H9 (cell line): ENCODE measurements at regions not wholly inside any gene's neighbourhood (a gene's known extent, or its start where the extent isn't known, plus 50 kb on each side); places are given as distances from the start of the nearest gene placed in this dataset.

Experiments
- DNase-seq: peaks from one replicate; pipeline ENCODE4 v3.0.0-alpha.2; 2017
- H2AFZ ChIP-seq: one replicate; pipeline ENCODE4 v1.6.1; 2013; ENCODE audit warnings: mild to moderate bottlenecking, low read length, control low read depth, moderate library complexity
- H2AK5ac ChIP-seq: 2 replicates; pipeline ENCODE4 v1.6.1; 2013; ENCODE audit warnings: low read length, control low read depth, mixed read lengths; ENCODE audit not compliant: insufficient read length
- H2BK120ac ChIP-seq: one replicate; pipeline ENCODE4 v1.6.1; 2013; ENCODE audit warnings: low read depth, mild to moderate bottlenecking, low read length, control low read depth, inconsistent platforms; ENCODE audit not compliant: poor library complexity, severe bottlenecking
- H2BK12ac ChIP-seq: 2 replicates; pipeline ENCODE4 v1.6.1; 2013; ENCODE audit warnings: low read length, control low read depth, mixed read lengths, low read depth; ENCODE audit not compliant: insufficient read length
- H2BK15ac ChIP-seq: 2 replicates; pipeline ENCODE4 v1.6.1; 2013; ENCODE audit warnings: low read depth, low read length, control low read depth
- H2BK20ac ChIP-seq: one replicate; pipeline ENCODE4 v1.6.1; 2013; ENCODE audit warnings: low read depth, mild to moderate bottlenecking, low read length, control low read depth, inconsistent platforms; ENCODE audit not compliant: poor library complexity, severe bottlenecking
- H2BK5ac ChIP-seq: 2 replicates; pipeline ENCODE4 v1.6.1; 2013; ENCODE audit warnings: low read length, control low read depth, mixed read lengths; ENCODE audit not compliant: insufficient read length
- H3K14ac ChIP-seq: 2 replicates; pipeline ENCODE4 v1.6.1; 2013; ENCODE audit warnings: low read length, control low read depth; ENCODE audit not compliant: insufficient read depth
- H3K18ac ChIP-seq: 2 replicates; pipeline ENCODE4 v1.6.1; 2013; ENCODE audit warnings: low read depth, mild to moderate bottlenecking, mixed read lengths, low read length, control low read depth; ENCODE audit not compliant: insufficient read length
- H3K23ac ChIP-seq: 2 replicates; pipeline ENCODE4 v1.6.1; 2013; ENCODE audit warnings: low read length, control low read depth, mixed read lengths, low read depth; ENCODE audit not compliant: insufficient read length
- H3K23me2 ChIP-seq: 2 replicates; pipeline ENCODE4 v1.6.1; 2013; ENCODE audit warnings: low read depth, mild to moderate bottlenecking, mixed read lengths, low read length, control low read depth; ENCODE audit not compliant: insufficient read length, poor library complexity, severe bottlenecking
- H3K27ac ChIP-seq: 2 replicates; pipeline ENCODE4 v1.5.1; 2013; ENCODE audit warnings: low read length, control low read depth, mixed read lengths, low read depth; ENCODE audit not compliant: insufficient read length
- H3K27me3 ChIP-seq: 2 replicates; pipeline ENCODE4 v1.6.1; 2013; ENCODE audit warnings: low read length, control low read depth, inconsistent platforms; ENCODE audit not compliant: insufficient read depth
- H3K4ac ChIP-seq: 2 replicates; pipeline ENCODE4 v1.6.1; 2013; ENCODE audit warnings: low read depth, mild to moderate bottlenecking, control low read depth, inconsistent platforms, low read length, moderate library complexity
- H3K4me1 ChIP-seq: 2 replicates; pipeline ENCODE4 v1.6.1; 2013; ENCODE audit warnings: low read length, control low read depth, inconsistent platforms; ENCODE audit not compliant: insufficient read depth
- H3K4me2 ChIP-seq: 2 replicates; pipeline ENCODE4 v1.6.1; 2013; ENCODE audit warnings: low read length, control low read depth, mixed read lengths; ENCODE audit not compliant: insufficient read length, insufficient read depth
- H3K56ac ChIP-seq: 2 replicates; pipeline ENCODE4 v1.6.1; 2013; ENCODE audit warnings: low read depth, mild to moderate bottlenecking, mixed read lengths, low read length, control low read depth; ENCODE audit not compliant: insufficient read length
- H3K79me1 ChIP-seq: 2 replicates; pipeline ENCODE4 v1.6.1; 2013; ENCODE audit warnings: low read depth, mild to moderate bottlenecking, moderate library complexity, low read length, control low read depth, inconsistent platforms; ENCODE audit not compliant: insufficient read depth, poor library complexity, severe bottlenecking
- H3K79me2 ChIP-seq: 2 replicates; pipeline ENCODE4 v1.6.1; 2013; ENCODE audit warnings: low read length, control low read depth, inconsistent platforms; ENCODE audit not compliant: insufficient read depth
- H3K9ac ChIP-seq: 2 replicates; pipeline ENCODE4 v1.6.1; 2013; ENCODE audit warnings: low read length, control low read depth, mixed read lengths; ENCODE audit not compliant: insufficient read length; ENCODE audit errors: extremely low read depth
- H3K9me3 ChIP-seq: one replicate; pipeline ENCODE4 v1.6.1; 2013; ENCODE audit warnings: low read depth, low read length, inconsistent platforms; ENCODE audit not compliant: control insufficient read depth
- H3T11ph ChIP-seq: one replicate; pipeline ENCODE4 v1.6.1; 2013; ENCODE audit warnings: mild to moderate bottlenecking, low read length, control low read depth, inconsistent platforms
- H4K20me1 ChIP-seq: one replicate; pipeline ENCODE4 v1.6.1; 2013; ENCODE audit not compliant: control insufficient read depth, insufficient read length, insufficient read depth
- H4K5ac ChIP-seq: 2 replicates; pipeline ENCODE4 v1.6.1; 2013; ENCODE audit warnings: low read depth, mild to moderate bottlenecking, mixed read lengths, low read length, control low read depth; ENCODE audit not compliant: insufficient read length
- H4K8ac ChIP-seq: replicated peaks from 2 replicates; pipeline ENCODE4 v1.6.1; 2013; ENCODE audit warnings: low read length, control low read depth, mixed read lengths, low read depth; ENCODE audit not compliant: insufficient read length
- H4K91ac ChIP-seq: 2 replicates; pipeline ENCODE4 v1.6.1; 2013; ENCODE audit warnings: low read depth, mild to moderate bottlenecking, moderate library complexity, mixed read lengths, low read length, control low read depth; ENCODE audit not compliant: insufficient read length
- H3K27ac Mint-ChIP-seq, 3 experiments: 2 replicates in 2 of 3; 3 replicates in 1 of 3; pipeline ENCODE4 v1.8.0; 2020 to 2021; ENCODE audit warnings: mixed read lengths in 3 of 3, mild to moderate bottlenecking in 1 of 3, moderate library complexity in 1 of 3
- H3K27me3 Mint-ChIP-seq: 2 replicates; pipeline ENCODE4 v1.8.0; 2021; ENCODE audit warnings: low read depth, mild to moderate bottlenecking, moderate library complexity, mixed read lengths
- H3K36me3 Mint-ChIP-seq, 3 experiments: 2 replicates in 2 of 3; 3 replicates in 1 of 3; pipeline ENCODE4 v1.8.0; 2020 to 2021; ENCODE audit warnings: low read depth in 3 of 3, mixed read lengths in 3 of 3; ENCODE audit not compliant: insufficient read depth in 1 of 3
- H3K4me1 Mint-ChIP-seq, 2 experiments: 2 replicates each; pipeline ENCODE4 v1.8.0; 2020; ENCODE audit warnings: mixed read lengths in 2 of 2
- H3K4me3 Mint-ChIP-seq, 2 experiments: 2 replicates in 1 of 2; 3 replicates in 1 of 2; pipeline ENCODE4 v1.8.0; 2020 to 2021; ENCODE audit warnings: mild to moderate bottlenecking in 2 of 2, mixed read lengths in 2 of 2, moderate library complexity in 1 of 2
- H3K9me3 Mint-ChIP-seq, 2 experiments: 2 replicates in 1 of 2; 3 replicates in 1 of 2; pipeline ENCODE4 v1.8.0; 2020; ENCODE audit warnings: mild to moderate bottlenecking in 2 of 2, mixed read lengths in 2 of 2, moderate library complexity in 1 of 2
- CTCF ChIP-seq: fragments of 200-600 bp; sonication (generic); conservative IDR thresholded peaks from 3 replicates; pipeline ENCODE4 v1.8.0; 2021; ENCODE audit warnings: antibody characterized with exemption, mild to moderate bottlenecking
- WGBS: extraction: QIAGEN DNeasy Blood & Tissue Kit; methylation state at CpG from one replicate; pipeline ENCODE4 v1.1.7; 2013; ENCODE audit warnings: missing lambda C conversion rate, low lambda C conversion rate, mixed read lengths; ENCODE audit not compliant: insufficient read length; ENCODE audit errors: extremely low coverage; 5-methylcytosine and 5-hydroxymethylcytosine counted together

- Histone ChIP-seq H4K20me1 (no peaks in the 10 kb centered on the region), H2BK120ac (no peak overlapping the region), H3K4ac (no peak overlapping the region), H2AK5ac (no peak overlapping the region), H3K14ac (no peak overlapping the region), H3K27me3 (no peaks in the 10 kb centered on the region), H3K9me3 (peaks cover 55% of the 10 kb centered on the region), H3K79me1 (no peaks in the 10 kb centered on the region), H3K9ac (no peak overlapping the region), H3K4me1 (no peaks in the 10 kb centered on the region), H4K91ac (no peak overlapping the region), H2BK20ac (no peak overlapping the region), H2BK5ac (no peak overlapping the region), H3K79me2 (no peaks in the 10 kb centered on the region), H3K4me2 (no peak overlapping the region), H2AFZ (no peak overlapping the region), H2BK12ac (no peak overlapping the region), H4K5ac (no peak overlapping the region), H3K56ac (no peak overlapping the region), H3K23ac (no peak overlapping the region), H3T11ph (no peak overlapping the region), H4K8ac (no peak overlapping the region), H2BK15ac (no peak overlapping the region), H3K27ac (no peak overlapping the region), H3K18ac (no peak overlapping the region), H3K23me2 (no peaks in the 10 kb centered on the region)
- no peak for DNase-seq
- no peak overlapping the region for H3K27ac Mint-ChIP-seq
- WGBS: no CpG with 5 or more reads among the region's 6 CpGs
- H3K9me3 Mint-ChIP-seq: peaks cover 67 to 73% of the 10 kb centered on the region in 2 experiments
- peaks cover 2% of the 10 kb centered on the region for H3K27me3 Mint-ChIP-seq
- peaks cover 0 to 5% (median 2%) of the 10 kb centered on the region in 3 experiments; a peak in 2 of 7 replicates for H3K36me3 Mint-ChIP-seq
- no peak for TF ChIP-seq CTCF
- H3K4me1 Mint-ChIP-seq: peaks cover 3 to 4% of the 10 kb centered on the region in 2 experiments; a peak in 1 of 4 replicates
- no peak overlapping the region for H3K4me3 Mint-ChIP-seq
Measured at GRCh38 chrX:151268836-151269235, 92.5 kb downstream of the GPR50 start.
